ENCODE measurements at regions not wholly inside any gene's neighbourhood (a gene's known extent, or its start where the extent isn't known, plus 50 kb on each side); places are given as distances from the start of the nearest gene placed in this dataset.

- Histone ChIP-seq H3K36me3 (ENCODE audit: control insufficient read depth in 2 of 2, insufficient read depth in 2 of 2, low read length in 1 of 2) (no peaks in the 10 kb centered on the region), H3K79me2 (ENCODE audit: control insufficient read depth, insufficient read depth, low read length) (no peaks in the 10 kb centered on the region), H3K4me1 (ENCODE audit: control insufficient read depth, insufficient read depth, low read length) (no peaks in the 10 kb centered on the region), H4K20me1 (ENCODE audit: control insufficient read depth, insufficient read depth) (no peaks in the 10 kb centered on the region), H3K4me3 (no peak overlapping the region), H2AFZ (ENCODE audit: control insufficient read depth, low read depth, low read length) (no peak overlapping the region), H3K9ac (ENCODE audit: control insufficient read depth, insufficient read depth, low read length) (no peak overlapping the region), H3K4me2 (ENCODE audit: control insufficient read depth, insufficient read depth) (no peak overlapping the region), H3K27me3 (replicated peaks in 1 of 2; ENCODE audit: control insufficient read depth in 2 of 2, insufficient read depth in 2 of 2, low read length in 1 of 2) (no peaks in the 10 kb centered on the region), H3K9me3 (replicated peaks; ENCODE audit: control insufficient read depth, insufficient read depth, low read length) (no peaks in the 10 kb centered on the region), H3K27ac (ENCODE audit: control insufficient read depth, insufficient read depth) (no peak overlapping the region)
- POLR2A ChIA-PET, result no interaction called here
- DNase-seq (ENCODE audit: low read depth, low spot score), result no peak
- intact Hi-C loops (cut with micrococcal nuclease; ENCODE audit: unreplicated experiment) (no loop called here), in situ Hi-C loops (cut with MboI) (no loop called here)
- SMC1A ChIA-PET (ENCODE audit: uncharacterized antibody, unreplicated experiment), result no interaction called here
- no TSS peak for BruUV-seq (replicated peaks)
- 20% methylated on average over 1 of the region's 1 CpG for WGBS (ENCODE audit: insufficient coverage, insufficient replicate concordance, low lambda C conversion rate, missing lambda C conversion rate)
- CTCF ChIA-PET, result interaction anchor here (1.0 kb wide), 1 partner anchor 10 kb away, joined by 3 read pairs; no protein-coding TSS in a partner anchor
- TF ChIP-seq ZNF274 (IDR thresholded peaks at IDR 0.05; ENCODE audit: insufficient read depth, insufficient read length) (no peak), ZNF207 (IDR thresholded peaks at IDR 0.05; ENCODE audit: borderline replicate concordance) (no peak), CHD4 (IDR thresholded peaks at IDR 0.05) (no peak), EZH2 (IDR thresholded peaks at IDR 0.05; ENCODE audit: borderline replicate concordance, control insufficient read depth, low read depth, low read length) (no peak), RELB (IDR thresholded peaks at IDR 0.05; ENCODE audit: low read depth) (no peak), NFYB (IDR thresholded peaks at IDR 0.05; ENCODE audit: insufficient read depth, low read depth, low read length) (no peak), ATF3 (IDR thresholded peaks at IDR 0.05; ENCODE audit: borderline replicate concordance, extremely low read depth, low read depth, low read length) (no peak), WRNIP1 (IDR thresholded peaks at IDR 0.05; ENCODE audit: borderline replicate concordance, low read depth, low read length) (no peak), ZBTB4 (CRISPR knock-in tag; IDR thresholded peaks at IDR 0.05) (no peak), TCF7 (IDR thresholded peaks at IDR 0.05; ENCODE audit: borderline replicate concordance) (no peak), HCFC1 (IDR thresholded peaks at IDR 0.05; ENCODE audit: low read length) (no peak), ZNF217 (IDR thresholded peaks at IDR 0.05) (no peak), HDAC2 (IDR thresholded peaks at IDR 0.05) (no peak), ZSCAN29 (IDR thresholded peaks at IDR 0.05) (no peak), RUNX3 (IDR thresholded peaks at IDR 0.05; ENCODE audit: low read length) (no peak), SMAD1 (IDR thresholded peaks at IDR 0.05; ENCODE audit: low read depth, partially characterized antibody) (no peak), SREBF2 (IDR thresholded peaks at IDR 0.05; ENCODE audit: low read length) (no peak), ATF7 (IDR thresholded peaks at IDR 0.05; ENCODE audit: low read depth) (no peak), SUZ12 (IDR thresholded peaks at IDR 0.05; ENCODE audit: unreplicated experiment) (no peak)
- FAIRE-seq, result no peak
- ATAC-seq, result no peak
- RAD21 ChIA-PET (ENCODE audit: unreplicated experiment), result no interaction called here
Observed at GRCh38 chr15:24017470-24017869, 330.4 kb upstream of the NDN start.

All from GM12878 (cell line).